Vagina (tissue), 2 donors: ENCODE measurements at regions not wholly inside any gene's neighbourhood (a gene's known extent, or its start where the extent isn't known, plus 50 kb on each side); places are given as distances from the start of the nearest gene placed in this dataset.

Experiments
- POLR2A ChIP-seq, 2 donors: fragments of 450-650 bp; IDR thresholded peaks; one replicate each; pipeline ENCODE4 v1.6.1; 2017; ENCODE audit warnings: antibody characterized with exemption in 2 of 2, mild to moderate bottlenecking in 2 of 2, moderate library complexity in 2 of 2
- POLR2AphosphoS5 ChIP-seq, 2 donors: sonication (generic); formaldehyde crosslinking; IDR thresholded peaks; one replicate each; pipeline ENCODE4 v1.9.0; 2017; ENCODE audit warnings: antibody characterized with exemption in 2 of 2, mild to moderate bottlenecking in 2 of 2, low read depth in 1 of 2; ENCODE audit not compliant: insufficient read depth in 1 of 2
- TF ChIP-seq, protein P1 (sequence below), 3 experiments: fragments of 450-650 bp in 2 of 3; fragments of 200-600 bp in 1 of 3; sonication (generic) in 1 of 3; IDR thresholded peaks; one replicate each; pipeline ENCODE4 v1.5.1; 2017 to 2019; ENCODE audit warnings: antibody characterized with exemption in 3 of 3, mild to moderate bottlenecking in 2 of 3, moderate library complexity in 2 of 3

DNA sequence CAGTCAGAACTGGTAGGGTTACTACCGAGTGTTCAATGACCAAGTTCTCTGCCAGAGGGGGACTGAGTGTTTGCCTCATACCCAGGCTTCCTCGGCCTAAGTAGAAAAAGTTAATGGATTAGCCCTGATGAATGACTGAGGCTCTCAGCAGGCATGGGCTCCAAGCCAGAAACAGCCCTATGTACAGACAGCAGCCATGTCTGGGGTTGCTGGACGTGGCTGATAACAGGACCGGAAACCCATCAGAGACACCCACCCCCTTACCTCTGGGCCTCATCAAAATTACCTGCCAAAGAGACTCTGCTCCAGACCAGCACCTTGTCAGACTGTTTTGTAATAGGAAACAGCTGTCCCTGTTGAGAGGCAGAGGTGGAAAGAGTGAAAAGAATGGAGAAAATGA is 351.4 kb downstream of the ETS1 start:
- TF ChIP-seq, protein P1, sequence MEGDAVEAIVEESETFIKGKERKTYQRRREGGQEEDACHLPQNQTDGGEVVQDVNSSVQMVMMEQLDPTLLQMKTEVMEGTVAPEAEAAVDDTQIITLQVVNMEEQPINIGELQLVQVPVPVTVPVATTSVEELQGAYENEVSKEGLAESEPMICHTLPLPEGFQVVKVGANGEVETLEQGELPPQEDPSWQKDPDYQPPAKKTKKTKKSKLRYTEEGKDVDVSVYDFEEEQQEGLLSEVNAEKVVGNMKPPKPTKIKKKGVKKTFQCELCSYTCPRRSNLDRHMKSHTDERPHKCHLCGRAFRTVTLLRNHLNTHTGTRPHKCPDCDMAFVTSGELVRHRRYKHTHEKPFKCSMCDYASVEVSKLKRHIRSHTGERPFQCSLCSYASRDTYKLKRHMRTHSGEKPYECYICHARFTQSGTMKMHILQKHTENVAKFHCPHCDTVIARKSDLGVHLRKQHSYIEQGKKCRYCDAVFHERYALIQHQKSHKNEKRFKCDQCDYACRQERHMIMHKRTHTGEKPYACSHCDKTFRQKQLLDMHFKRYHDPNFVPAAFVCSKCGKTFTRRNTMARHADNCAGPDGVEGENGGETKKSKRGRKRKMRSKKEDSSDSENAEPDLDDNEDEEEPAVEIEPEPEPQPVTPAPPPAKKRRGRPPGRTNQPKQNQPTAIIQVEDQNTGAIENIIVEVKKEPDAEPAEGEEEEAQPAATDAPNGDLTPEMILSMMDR (IDR thresholded peaks at IDR 0.05) = no peak
- TF ChIP-seq POLR2A (IDR thresholded peaks at IDR 0.05) = no peak
- TF ChIP-seq POLR2AphosphoS5 (IDR thresholded peaks at IDR 0.05; ENCODE audit: insufficient read depth in 1 of 2, low read depth in 1 of 2) = no peak
